SK-N-SH treated with all-trans-retinoic acid at 6 μM for 48 hours (cell line): ENCODE measurements at regions not wholly inside any gene's neighbourhood (a gene's known extent, or its start where the extent isn't known, plus 50 kb on each side); places are given as distances from the start of the nearest gene placed in this dataset.

ENCODE experiments used
- ATAC-seq: fragments of 200-7000 bp; cut with Tn5 transposase; 3 replicates; pipeline ENCODE4 v1.9.1; 2020; ENCODE audit warnings: mild to moderate bottlenecking, moderate library complexity
- ARNTL ChIP-seq: fragments of 450-650 bp; formaldehyde crosslinking; IDR thresholded peaks from 2 replicates; pipeline ENCODE4 v1.5.0; 2020; ENCODE audit warnings: low read depth, mild to moderate bottlenecking, moderate library complexity, borderline replicate concordance
- BACH2 ChIP-seq: fragments of 250-450 bp; sonication (Bioruptor Pico); IDR thresholded peaks from 2 replicates; pipeline ENCODE4 v1.9.0; 2021; ENCODE audit warnings: mild to moderate bottlenecking, borderline replicate concordance
- CREB5 ChIP-seq: fragments of 250-450 bp; sonication (Bioruptor Pico); IDR thresholded peaks from 2 replicates; pipeline ENCODE4 v1.5.1; 2020; ENCODE audit warnings: low read depth, mild to moderate bottlenecking, moderate library complexity
- CSDC2 ChIP-seq: fragments of 250-450 bp; sonication (Bioruptor Pico); IDR thresholded peaks from 2 replicates; pipeline ENCODE4 v1.5.0; 2020; ENCODE audit warnings: mild to moderate bottlenecking, moderate library complexity
- ESRRG ChIP-seq: fragments of 250-450 bp; sonication (Bioruptor Pico); IDR thresholded peaks from 2 replicates; pipeline ENCODE4 v1.6.1; 2021; ENCODE audit warnings: mild to moderate bottlenecking
- GLIS3 ChIP-seq: fragments of 250-450 bp; sonication (Bioruptor Pico); IDR thresholded peaks from 2 replicates; pipeline ENCODE4 v1.5.0; 2020; ENCODE audit warnings: mild to moderate bottlenecking, moderate library complexity
- ISL1 ChIP-seq: fragments of 250-450 bp; sonication (Bioruptor Pico); IDR thresholded peaks from 2 replicates; pipeline ENCODE4 v2.1.2; 2022; ENCODE audit warnings: mild to moderate bottlenecking, moderate library complexity
- OSR1 ChIP-seq: fragments of 250-450 bp; sonication (Bioruptor Pico); IDR thresholded peaks from 2 replicates; pipeline ENCODE4 v1.8.0; 2022; ENCODE audit warnings: moderate library complexity, mild to moderate bottlenecking, inconsistent platforms
- PATZ1 ChIP-seq: fragments of 250-450 bp; sonication (Bioruptor Pico); IDR thresholded peaks from 2 replicates; pipeline ENCODE4 v1.8.0; 2020; ENCODE audit warnings: mild to moderate bottlenecking, moderate library complexity, borderline replicate concordance
- PPARA ChIP-seq: fragments of 250-450 bp; sonication (Bioruptor Pico); IDR thresholded peaks from 2 replicates; pipeline ENCODE4 v1.5.0; 2020; ENCODE audit warnings: mild to moderate bottlenecking, borderline replicate concordance
- RARB ChIP-seq: fragments of 250-450 bp; sonication (Bioruptor Pico); IDR thresholded peaks from 2 replicates; pipeline ENCODE4 v1.8.0; 2021; ENCODE audit warnings: mild to moderate bottlenecking, moderate library complexity
- TCF4 ChIP-seq: fragments of 250-450 bp; sonication (Bioruptor Pico); IDR thresholded peaks from 2 replicates; pipeline ENCODE4 v1.8.0; 2021; ENCODE audit warnings: mild to moderate bottlenecking, moderate library complexity, borderline replicate concordance
- TOX ChIP-seq: fragments of 250-450 bp; sonication (Bioruptor Pico); IDR thresholded peaks from 2 replicates; pipeline ENCODE4 v1.8.0; 2021; ENCODE audit warnings: mild to moderate bottlenecking, moderate library complexity, borderline replicate concordance
- TSHZ2 ChIP-seq: fragments of 250-450 bp; sonication (Bioruptor Pico); IDR thresholded peaks from 2 replicates; pipeline ENCODE4 v1.5.0; 2020; ENCODE audit warnings: mild to moderate bottlenecking, moderate library complexity
- ZC3H10 ChIP-seq: fragments of 250-450 bp; sonication (Bioruptor Pico); IDR thresholded peaks from 2 replicates; pipeline ENCODE4 v1.5.1; 2021; ENCODE audit warnings: mild to moderate bottlenecking, moderate library complexity
- ZFP3 ChIP-seq: fragments of 250-450 bp; sonication (Bioruptor Pico); IDR thresholded peaks from 2 replicates; pipeline ENCODE4 v1.5.0; 2020; ENCODE audit warnings: mild to moderate bottlenecking, moderate library complexity
- ZFP30 ChIP-seq: fragments of 450-650 bp; formaldehyde crosslinking; IDR thresholded peaks from 2 replicates; pipeline ENCODE4 v1.5.0; 2022; ENCODE audit warnings: mild to moderate bottlenecking, moderate library complexity
- ZNF565 ChIP-seq: fragments of 450-650 bp; formaldehyde crosslinking; conservative IDR thresholded peaks from 2 replicates; pipeline ENCODE4 v1.5.0; 2020; ENCODE audit warnings: low read depth, mild to moderate bottlenecking, moderate library complexity
- ZNF70 ChIP-seq: fragments of 450-650 bp; formaldehyde crosslinking; IDR thresholded peaks from 2 replicates; pipeline ENCODE4 v1.5.0; 2020; ENCODE audit warnings: mild to moderate bottlenecking, moderate library complexity
- ZNF8 ChIP-seq: fragments of 450-650 bp; formaldehyde crosslinking; IDR thresholded peaks from 2 replicates; pipeline ENCODE4 v1.5.0; 2020; ENCODE audit warnings: mild to moderate bottlenecking, moderate library complexity
- TF ChIP-seq, protein P1 (sequence below): fragments of 250-450 bp; sonication (Bioruptor Pico); IDR thresholded peaks from 2 replicates; pipeline ENCODE4 v1.8.0; 2021; ENCODE audit warnings: low read depth, mild to moderate bottlenecking, moderate library complexity, borderline replicate concordance
- TF ChIP-seq, protein P2 (sequence below): fragments of 250-450 bp; sonication (Bioruptor Pico); IDR thresholded peaks from 2 replicates; pipeline ENCODE4 v1.5.1; 2021; ENCODE audit warnings: mild to moderate bottlenecking, moderate library complexity

DNA sequence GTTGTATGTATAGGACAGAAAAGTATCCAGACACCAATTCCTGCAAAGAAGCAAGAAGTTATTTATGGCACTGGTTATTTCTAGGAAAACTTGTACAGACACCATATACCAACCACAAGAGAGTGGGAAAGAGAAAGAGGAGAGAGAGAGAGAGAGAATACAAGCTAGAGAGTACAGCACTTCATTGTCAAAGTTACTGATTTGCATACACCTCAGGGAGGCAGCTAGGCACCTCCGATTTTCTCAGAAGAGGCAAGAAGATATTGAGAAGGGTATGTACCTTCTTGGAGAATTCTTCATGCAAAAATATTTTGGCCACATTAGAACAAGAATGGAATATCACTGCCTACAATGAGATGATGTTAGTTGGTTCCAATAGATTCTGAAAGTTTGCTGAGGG lies 333.9 kb upstream of the PIK3C3 start:
- TF ChIP-seq TOX (no peak), CSDC2 (CRISPR knock-in tag) (no peak), ESRRG (CRISPR knock-in tag) (no peak), ZNF565 (CRISPR knock-in tag) (no peak), CREB5 (CRISPR knock-in tag) (no peak), BACH2 (CRISPR knock-in tag) (no peak), OSR1 (no peak), ZC3H10 (CRISPR knock-in tag) (no peak), TSHZ2 (CRISPR knock-in tag) (no peak), ZNF70 (CRISPR knock-in tag) (no peak), TCF4 (CRISPR knock-in tag) (no peak), GLIS3 (CRISPR knock-in tag) (no peak), ZFP30 (no peak), ARNTL (no peak), PATZ1 (no peak), ZNF8 (no peak), PPARA (CRISPR knock-in tag) (no peak)
- TF ChIP-seq, protein P1, sequence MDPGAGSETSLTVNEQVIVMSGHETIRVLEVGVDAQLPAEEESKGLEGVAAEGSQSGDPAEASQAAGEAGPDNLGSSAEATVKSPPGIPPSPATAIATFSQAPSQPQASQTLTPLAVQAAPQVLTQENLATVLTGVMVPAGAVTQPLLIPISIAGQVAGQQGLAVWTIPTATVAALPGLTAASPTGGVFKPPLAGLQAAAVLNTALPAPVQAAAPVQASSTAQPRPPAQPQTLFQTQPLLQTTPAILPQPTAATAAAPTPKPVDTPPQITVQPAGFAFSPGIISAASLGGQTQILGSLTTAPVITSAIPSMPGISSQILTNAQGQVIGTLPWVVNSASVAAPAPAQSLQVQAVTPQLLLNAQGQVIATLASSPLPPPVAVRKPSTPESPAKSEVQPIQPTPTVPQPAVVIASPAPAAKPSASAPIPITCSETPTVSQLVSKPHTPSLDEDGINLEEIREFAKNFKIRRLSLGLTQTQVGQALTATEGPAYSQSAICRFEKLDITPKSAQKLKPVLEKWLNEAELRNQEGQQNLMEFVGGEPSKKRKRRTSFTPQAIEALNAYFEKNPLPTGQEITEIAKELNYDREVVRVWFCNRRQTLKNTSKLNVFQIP (CRISPR knock-in tag) = no peak
- TF ChIP-seq, protein P2, sequence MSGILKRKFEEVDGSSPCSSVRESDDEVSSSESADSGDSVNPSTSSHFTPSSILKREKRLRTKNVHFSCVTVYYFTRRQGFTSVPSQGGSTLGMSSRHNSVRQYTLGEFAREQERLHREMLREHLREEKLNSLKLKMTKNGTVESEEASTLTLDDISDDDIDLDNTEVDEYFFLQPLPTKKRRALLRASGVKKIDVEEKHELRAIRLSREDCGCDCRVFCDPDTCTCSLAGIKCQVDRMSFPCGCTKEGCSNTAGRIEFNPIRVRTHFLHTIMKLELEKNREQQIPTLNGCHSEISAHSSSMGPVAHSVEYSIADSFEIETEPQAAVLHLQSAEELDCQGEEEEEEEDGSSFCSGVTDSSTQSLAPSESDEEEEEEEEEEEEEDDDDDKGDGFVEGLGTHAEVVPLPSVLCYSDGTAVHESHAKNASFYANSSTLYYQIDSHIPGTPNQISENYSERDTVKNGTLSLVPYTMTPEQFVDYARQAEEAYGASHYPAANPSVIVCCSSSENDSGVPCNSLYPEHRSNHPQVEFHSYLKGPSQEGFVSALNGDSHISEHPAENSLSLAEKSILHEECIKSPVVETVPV (CRISPR knock-in tag) = no peak
- ATAC-seq = no peak

DNA sequence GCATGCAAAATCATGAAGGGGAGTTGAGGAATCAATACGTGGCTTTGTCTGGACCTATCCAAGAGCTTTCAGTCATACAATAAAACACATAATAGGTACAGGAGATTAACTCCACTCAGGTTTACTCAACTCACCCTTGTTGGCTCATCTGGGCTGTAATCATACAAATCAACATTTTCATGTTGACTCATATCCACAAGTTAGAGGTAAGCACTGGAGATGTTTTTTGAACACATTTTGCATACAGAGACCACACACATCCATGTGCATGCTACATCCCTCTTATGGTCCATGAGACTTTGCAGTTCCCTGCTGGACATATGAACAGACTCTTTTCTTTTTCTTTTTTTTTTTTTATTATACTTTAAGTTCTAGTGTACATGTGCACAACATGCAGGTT lies 336.9 kb upstream of the PIK3C3 start:
- ATAC-seq = no peak
- no peak for TF ChIP-seq ZNF8
- TF ChIP-seq PATZ1 = no peak
- TF ChIP-seq TSHZ2 (CRISPR knock-in tag) = no peak
- TF ChIP-seq ZNF565 (CRISPR knock-in tag) = no peak
- TF ChIP-seq ZFP3 (CRISPR knock-in tag) = no peak
- TF ChIP-seq TOX = no peak
- TF ChIP-seq ISL1 (CRISPR knock-in tag) = no peak
- no peak for TF ChIP-seq OSR1
- no peak for TF ChIP-seq CREB5 (CRISPR knock-in tag)
- no peak for TF ChIP-seq GLIS3 (CRISPR knock-in tag)
- TF ChIP-seq RARB = no peak
- no peak for TF ChIP-seq BACH2 (CRISPR knock-in tag)
- TF ChIP-seq, all 23 proteins: peak for 0
